ENCODE measurements at regions not wholly inside any gene's neighbourhood (a gene's known extent, or its start where the extent isn't known, plus 50 kb on each side); places are given as distances from the start of the nearest gene placed in this dataset.

DNA sequence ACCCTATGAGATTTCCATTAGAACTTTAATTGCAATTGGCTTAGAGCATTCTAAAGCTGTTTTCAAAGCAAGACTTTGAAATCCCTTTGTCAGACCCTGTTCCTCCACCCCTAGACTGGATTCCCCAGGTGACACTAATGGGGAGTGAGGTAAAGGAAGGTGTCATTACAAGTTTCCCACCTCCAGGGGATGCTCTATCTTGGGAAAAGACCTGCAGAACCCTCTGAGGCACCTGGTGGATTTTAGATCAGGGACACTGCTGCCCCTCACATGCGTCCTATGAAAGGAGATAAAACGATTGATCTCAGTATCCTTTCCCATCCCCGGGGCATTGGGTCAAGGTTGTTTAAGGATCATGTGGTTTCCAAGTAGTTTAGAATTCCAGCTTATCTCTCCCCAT, 80.3 kb upstream of the RGS4 start:
- no peaks in the 10 kb centered on the region for H3K4me1 Mint-ChIP-seq (ENCODE audit: low read depth, unreplicated experiment)
- no peak for DNase-seq
- CTCF ChIA-PET, result interaction anchor here (1.7 kb wide), 1 partner anchor 75 kb away, joined by 4 read pairs; no protein-coding TSS in a partner anchor
- no TSS peak for BruUV-seq (replicated peaks)
- H3K36me3 Mint-ChIP-seq (ENCODE audit: insufficient read depth, unreplicated experiment), result no peaks in the 10 kb centered on the region
- no peaks in the 10 kb centered on the region for H3K27me3 Mint-ChIP-seq (ENCODE audit: unreplicated experiment)
- TF ChIP-seq CTCF (IDR thresholded peaks at IDR 0.05; ENCODE audit: unreplicated experiment), result peak; percentile 29
- intact Hi-C loops (cut with micrococcal nuclease; ENCODE audit: unreplicated experiment), result loop anchor here (1.0 to 10.0 kb wide), 3 partner anchors 80 to 183 kb away; partner anchors contain the start of gene RGS4
- H3K4me3 Mint-ChIP-seq (ENCODE audit: low read depth, unreplicated experiment), result no peak overlapping the region
- H3K9me3 Mint-ChIP-seq (ENCODE audit: low read depth, unreplicated experiment), result no peaks in the 10 kb centered on the region
- no peak overlapping the region for H3K27ac Mint-ChIP-seq (ENCODE audit: unreplicated experiment)

DNA sequence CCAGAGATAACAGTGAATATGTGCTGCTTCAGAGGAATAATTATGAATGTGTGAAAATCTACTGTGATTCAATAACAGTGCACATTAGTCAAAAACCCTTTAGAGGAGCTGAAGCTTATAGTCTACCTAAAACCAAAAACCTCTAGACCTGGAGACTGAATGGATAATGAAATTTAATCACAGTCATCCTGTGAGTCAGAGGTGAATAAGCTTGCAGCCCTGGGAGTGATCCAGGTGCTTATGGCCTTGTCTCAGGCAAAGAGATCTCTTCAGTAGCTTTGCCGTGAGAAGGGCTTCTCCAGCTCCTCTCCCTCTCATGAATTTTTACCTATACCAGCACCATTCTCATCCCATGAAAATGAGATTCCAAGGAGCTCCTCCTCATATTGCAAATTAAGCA, 81.3 kb upstream of the RGS4 start:
- no peak overlapping the region for H3K4me3 Mint-ChIP-seq (ENCODE audit: low read depth, unreplicated experiment)
- CTCF ChIA-PET, result interaction anchor here (1.0 to 1.7 kb wide), 2 partner anchors 10 to 74 kb away, joined by 3 to 4 read pairs; no protein-coding TSS in a partner anchor
- no peaks in the 10 kb centered on the region for H3K9me3 Mint-ChIP-seq (ENCODE audit: low read depth, unreplicated experiment)
- no peaks in the 10 kb centered on the region for H3K4me1 Mint-ChIP-seq (ENCODE audit: low read depth, unreplicated experiment)
- intact Hi-C loops (cut with micrococcal nuclease; ENCODE audit: unreplicated experiment), result loop anchor here (5.0 to 10.0 kb wide), 2 partner anchors 113 to 184 kb away; no protein-coding TSS in a partner anchor
- no peaks in the 10 kb centered on the region for H3K27me3 Mint-ChIP-seq (ENCODE audit: unreplicated experiment)
- no peak for DNase-seq
- no peak for TF ChIP-seq CTCF (IDR thresholded peaks at IDR 0.05; ENCODE audit: unreplicated experiment)
- H3K36me3 Mint-ChIP-seq (ENCODE audit: insufficient read depth, unreplicated experiment), result no peaks in the 10 kb centered on the region
- no TSS peak for BruUV-seq (replicated peaks)
- no peak overlapping the region for H3K27ac Mint-ChIP-seq (ENCODE audit: unreplicated experiment)

- no peak overlapping the region for H3K27ac Mint-ChIP-seq (ENCODE audit: unreplicated experiment)
- CTCF ChIA-PET, result no interaction called here
- H3K4me1 Mint-ChIP-seq (ENCODE audit: low read depth, unreplicated experiment), result no peaks in the 10 kb centered on the region
- BruUV-seq (replicated peaks), result no TSS peak
- no peak overlapping the region for H3K4me3 Mint-ChIP-seq (ENCODE audit: low read depth, unreplicated experiment)
- intact Hi-C loops (cut with micrococcal nuclease; ENCODE audit: unreplicated experiment), result loop anchor here (5.0 to 10.0 kb wide), 2 partner anchors 111 to 186 kb away; no protein-coding TSS in a partner anchor
- no peaks in the 10 kb centered on the region for H3K27me3 Mint-ChIP-seq (ENCODE audit: unreplicated experiment)
- no peaks in the 10 kb centered on the region for H3K36me3 Mint-ChIP-seq (ENCODE audit: insufficient read depth, unreplicated experiment)
- no peak for DNase-seq
- no peaks in the 10 kb centered on the region for H3K9me3 Mint-ChIP-seq (ENCODE audit: low read depth, unreplicated experiment)
- no peak for TF ChIP-seq CTCF (IDR thresholded peaks at IDR 0.05; ENCODE audit: unreplicated experiment)
These were observed 83.2 kb upstream of the RGS4 start for GRCh38 chr1:162985816-162986435.

DNA sequence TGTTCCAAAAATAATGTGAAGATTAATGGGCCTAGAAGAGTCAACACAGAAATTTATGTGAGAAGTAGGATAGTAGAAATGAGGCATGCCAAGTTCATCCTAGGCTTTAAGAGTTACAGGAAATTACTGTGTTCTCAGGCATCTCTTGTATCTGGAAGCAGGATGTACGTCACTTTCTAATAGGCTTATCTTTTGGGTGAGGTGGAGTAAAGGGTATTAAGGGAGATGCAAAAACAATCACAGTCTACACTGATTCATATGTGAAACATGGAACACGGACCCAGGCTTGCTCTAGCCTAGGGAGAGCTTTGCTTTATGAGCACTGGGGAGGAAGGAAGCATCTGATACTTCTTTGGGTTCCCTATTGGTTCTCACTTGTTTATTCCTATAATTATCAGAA, 84.5 kb upstream of the RGS4 start:
- TF ChIP-seq CTCF (IDR thresholded peaks at IDR 0.05; ENCODE audit: unreplicated experiment), result no peak
- Mint-ChIP-seq H3K36me3 (ENCODE audit: insufficient read depth, unreplicated experiment) (no peaks in the 10 kb centered on the region), H3K4me3 (ENCODE audit: low read depth, unreplicated experiment) (no peak overlapping the region), H3K4me1 (ENCODE audit: low read depth, unreplicated experiment) (no peaks in the 10 kb centered on the region), H3K27me3 (ENCODE audit: unreplicated experiment) (no peaks in the 10 kb centered on the region), H3K9me3 (ENCODE audit: low read depth, unreplicated experiment) (no peaks in the 10 kb centered on the region), H3K27ac (ENCODE audit: unreplicated experiment) (no peak overlapping the region)
- no TSS peak for BruUV-seq (replicated peaks)
- intact Hi-C loops (cut with micrococcal nuclease; ENCODE audit: unreplicated experiment), result loop anchor here (5.0 to 10.0 kb wide), 2 partner anchors 110 to 188 kb away; no protein-coding TSS in a partner anchor
- CTCF ChIA-PET, result interaction anchor here (0.6 kb wide), 1 partner anchor 941 kb away, joined by 7 read pairs; no protein-coding TSS in a partner anchor
- no peak for DNase-seq

All from Calu3 (cell line).